GM19395 (cell line): ENCODE measurements at regions not wholly inside any gene's neighbourhood (a gene's known extent, or its start where the extent isn't known, plus 50 kb on each side); places are given as distances from the start of the nearest gene placed in this dataset.
"Not testable (repeated sequence)": the region's sequence is repeated elsewhere in the genome, so short reads cannot be mapped to it uniquely, and the experiment has no call there.

Source experiments
- ATAC-seq: cut with Tn5 transposase; IDR thresholded peaks from one replicate; pipeline ENCODE4 v1.9.1; 2021; ENCODE audit warnings: mild to moderate bottlenecking, moderate library complexity; ENCODE audit not compliant: unreplicated experiment

- no peak for ATAC-seq
Measured at GRCh38 chr5:81830596-81830995, 79.7 kb upstream of the SSBP2 start.

GRCh38 chr5:81829242-81829641, 78.3 kb upstream of the SSBP2 start:
- ATAC-seq = no peak

- no peak for ATAC-seq
Measured at GRCh38 chr5:81827500-81827899, 76.6 kb upstream of the SSBP2 start.

- no peak for ATAC-seq
Measured at GRCh38 chr5:81826128-81826527, 75.2 kb upstream of the SSBP2 start.

- no peak for ATAC-seq
Measured at GRCh38 chr5:81825237-81825636, 74.3 kb upstream of the SSBP2 start.

DNA sequence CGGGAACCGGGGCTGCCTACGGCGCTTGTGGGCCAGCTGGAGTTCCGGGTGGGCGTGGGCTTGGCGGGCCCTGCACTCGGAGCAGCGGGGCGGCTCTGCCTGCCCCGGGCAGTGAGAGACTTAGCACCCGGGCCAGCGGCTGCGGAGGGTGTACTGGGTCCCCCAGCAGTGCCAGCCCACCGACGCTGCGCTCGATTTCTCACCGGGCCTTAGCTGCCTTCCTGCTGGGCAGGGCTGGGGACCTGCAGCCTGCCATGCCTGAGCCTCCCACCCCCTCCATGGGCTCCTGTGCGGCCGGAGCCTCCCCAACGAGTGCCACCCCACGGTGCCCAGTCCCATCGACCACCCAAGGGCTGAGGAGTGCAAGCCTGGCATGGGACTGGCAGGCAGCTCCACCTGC, 72.8 kb upstream of the SSBP2 start:
- ATAC-seq = not testable (repeated sequence)

- ATAC-seq = no peak
Measured at GRCh38 chr5:81820863-81821262, 70.0 kb upstream of the SSBP2 start.

DNA sequence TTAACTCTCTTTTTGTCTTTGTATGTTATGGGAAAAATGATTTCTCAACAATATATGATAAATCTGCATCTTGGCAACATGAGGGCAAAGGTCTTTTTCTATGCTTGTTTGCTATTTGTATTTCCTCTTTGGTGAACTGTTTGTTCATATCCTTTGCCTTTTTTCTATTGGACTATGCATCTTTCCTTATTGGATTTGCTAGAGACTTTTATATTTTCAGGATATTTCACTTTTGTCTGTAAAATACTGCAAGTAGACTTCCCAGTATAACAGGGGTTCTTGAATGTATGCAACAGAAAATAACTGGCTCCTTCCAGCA, 69.4 kb upstream of the SSBP2 start:
- no peak for ATAC-seq

DNA sequence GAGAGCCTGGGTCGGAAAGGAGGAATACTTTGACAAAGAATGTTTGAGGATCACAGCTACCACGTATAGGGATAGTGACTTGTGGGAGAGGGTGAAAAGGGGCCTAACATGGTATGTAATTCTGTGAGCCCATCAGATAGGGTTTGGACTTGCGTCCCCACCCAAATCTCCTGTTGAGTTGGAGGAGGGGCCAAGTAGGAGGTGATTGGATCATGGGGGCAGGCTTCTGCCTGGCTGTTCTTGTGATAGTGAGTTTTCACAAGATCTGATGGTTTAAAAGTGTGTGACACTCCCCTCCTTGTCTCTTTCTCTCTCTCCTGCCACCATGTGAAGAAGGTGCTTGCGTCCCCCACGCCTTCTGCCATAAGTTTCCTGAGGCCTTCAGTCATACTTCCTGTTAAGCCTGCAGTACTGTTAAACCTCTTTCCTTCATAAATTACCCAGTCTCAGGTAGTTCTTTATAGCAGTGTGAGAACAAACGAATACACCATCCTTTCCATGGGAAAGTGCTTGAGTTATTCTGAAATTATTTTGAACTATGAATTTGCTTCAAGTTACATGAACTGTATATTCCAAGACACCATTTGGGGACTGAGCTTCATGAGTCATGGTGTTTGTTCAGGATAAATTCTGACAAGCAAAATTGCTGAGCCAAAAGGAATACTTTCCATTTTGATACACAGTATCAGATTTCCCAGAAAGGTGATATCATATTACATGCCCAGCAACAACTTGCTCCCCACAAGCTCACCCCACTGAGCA, 68.8 kb upstream of the SSBP2 start:
- no peak for ATAC-seq

DNA sequence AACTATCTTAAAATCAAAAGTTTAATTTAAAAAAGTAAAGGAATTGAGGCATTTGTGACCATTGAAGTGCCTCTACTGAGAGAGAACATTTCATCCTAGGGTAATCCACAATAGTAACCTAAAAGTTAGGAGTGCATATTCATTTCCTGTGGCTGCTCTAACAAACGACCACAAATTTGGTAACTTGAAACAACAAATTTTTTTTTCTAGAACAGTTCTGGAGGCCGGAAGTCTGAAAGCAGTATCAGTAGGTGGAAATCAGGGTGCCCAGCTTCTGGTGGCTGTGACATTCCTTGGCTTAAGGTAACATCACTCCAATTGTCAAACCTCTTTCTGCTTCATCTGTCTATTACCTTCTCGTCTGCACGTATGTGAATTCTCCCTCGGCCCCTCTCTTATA, 67.1 kb upstream of the SSBP2 start:
- ATAC-seq = no peak

GRCh38 chr5:81817086-81817485, 66.2 kb upstream of the SSBP2 start:
- ATAC-seq = no peak

- ATAC-seq = no peak
Measured at GRCh38 chr5:81815321-81815720, 64.4 kb upstream of the SSBP2 start.

DNA sequence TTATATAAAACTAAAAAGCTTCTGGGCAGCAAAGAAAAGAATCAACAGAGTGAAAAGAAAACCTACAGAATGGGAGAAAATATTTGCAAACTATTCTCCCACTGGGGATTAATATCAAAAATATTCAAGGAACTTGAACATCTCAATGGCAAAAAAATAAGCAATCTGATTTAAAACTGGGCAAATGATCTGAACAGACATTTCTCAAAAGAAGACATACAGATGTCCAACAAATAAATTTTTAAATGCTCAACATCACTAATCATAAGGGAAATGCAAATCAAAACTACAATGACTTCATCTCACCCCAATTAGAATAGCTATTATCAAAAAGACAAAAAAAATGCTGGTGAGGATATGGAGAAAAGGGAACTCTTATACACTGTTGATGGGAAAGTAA, 57.2 kb upstream of the SSBP2 start:
- no peak for ATAC-seq

DNA sequence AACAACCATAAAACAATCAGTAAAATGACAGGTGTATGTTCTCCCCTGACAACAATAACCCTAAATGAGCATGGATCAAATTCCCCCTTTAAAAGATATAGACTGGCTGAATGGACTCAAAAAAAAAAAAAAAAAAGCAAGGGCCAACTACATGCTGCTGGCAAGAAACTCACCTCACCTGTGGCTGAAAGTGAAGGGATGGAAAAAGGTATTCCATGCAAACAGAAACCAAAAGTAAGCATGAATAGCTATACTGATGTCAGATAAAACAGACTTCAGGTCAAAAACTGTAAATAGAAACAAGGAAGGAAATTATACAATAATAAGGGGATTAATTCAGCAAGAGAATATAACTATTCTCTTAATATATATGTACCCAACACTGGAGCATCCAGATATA, 54.2 kb upstream of the SSBP2 start:
- ATAC-seq = no peak

- no peak for ATAC-seq
Measured at GRCh38 chr5:81803812-81804211, 52.9 kb upstream of the SSBP2 start.

GRCh38 chr5:81802625-81803024, 51.7 kb upstream of the SSBP2 start:
- no peak for ATAC-seq

- ATAC-seq = no peak
Measured at GRCh38 chr5:81802020-81802419, 51.1 kb upstream of the SSBP2 start.

GRCh38 chr5:81800797-81801196, 49.9 kb upstream of the SSBP2 start:
- ATAC-seq = no peak
